NCI-H460 (cell line): ENCODE measurements at regions not wholly inside any gene's neighbourhood (a gene's known extent, or its start where the extent isn't known, plus 50 kb on each side); places are given as distances from the start of the nearest gene placed in this dataset.
"Not testable (repeated sequence)": the region's sequence is repeated elsewhere in the genome, so short reads cannot be mapped to it uniquely, and the experiment has no call there.

ENCODE experiments used
- DNase-seq: peaks from one replicate; pipeline ENCODE4 v3.0.0-alpha.2; 2016; ENCODE audit warnings: low read depth; ENCODE audit errors: extremely low read depth

DNA sequence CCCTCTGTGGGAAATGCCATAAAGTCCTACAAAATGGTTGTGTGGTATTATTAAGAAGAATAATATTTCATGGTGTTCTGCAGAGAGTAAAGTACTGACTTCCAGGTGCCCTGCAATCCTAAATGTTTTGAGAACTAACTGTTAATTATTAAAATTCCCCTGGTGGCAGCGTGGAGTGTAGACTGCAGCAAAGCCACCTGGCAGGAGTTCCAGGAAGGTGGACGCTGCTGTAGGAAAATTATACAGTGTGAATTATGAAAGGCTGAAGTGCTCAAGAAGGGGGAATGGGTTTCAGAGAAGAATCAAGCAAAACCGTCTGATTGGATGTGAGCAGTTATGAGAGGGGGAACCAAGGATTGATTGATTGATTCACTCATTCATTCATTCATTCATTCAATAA, 572.4 kb upstream of the PPP2R3A start:
- no peak for DNase-seq

DNA sequence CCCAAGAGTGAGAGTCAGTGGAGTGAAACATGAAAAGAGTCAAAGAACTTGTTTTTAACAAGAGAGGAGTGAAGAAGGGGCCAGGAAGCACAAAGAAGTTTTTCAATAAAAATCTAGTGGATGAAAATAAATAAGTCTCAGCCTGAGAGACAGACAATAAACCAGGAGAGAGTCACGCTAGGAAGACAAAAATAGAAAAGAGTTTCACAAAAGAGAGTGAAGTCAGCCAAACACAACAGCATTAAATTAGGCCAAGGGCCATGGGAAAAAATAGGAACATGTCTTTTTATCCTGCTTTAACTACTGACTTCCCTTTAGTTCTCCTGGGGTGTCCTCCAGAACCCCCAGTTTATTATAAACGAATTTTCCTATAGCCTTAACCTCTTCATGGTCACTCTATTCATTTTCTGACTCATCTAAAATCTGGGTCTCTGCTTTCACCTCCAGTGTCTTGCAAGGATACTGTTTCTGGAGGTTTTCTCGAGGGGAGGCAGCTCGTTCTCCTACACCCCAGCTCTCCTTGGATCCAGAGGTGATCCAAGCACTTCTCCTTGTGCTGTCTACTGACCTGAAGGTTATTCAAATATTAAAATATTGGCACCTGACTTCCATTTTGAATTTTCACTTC, 571.5 kb upstream of the PPP2R3A start:
- no peak for DNase-seq

DNA sequence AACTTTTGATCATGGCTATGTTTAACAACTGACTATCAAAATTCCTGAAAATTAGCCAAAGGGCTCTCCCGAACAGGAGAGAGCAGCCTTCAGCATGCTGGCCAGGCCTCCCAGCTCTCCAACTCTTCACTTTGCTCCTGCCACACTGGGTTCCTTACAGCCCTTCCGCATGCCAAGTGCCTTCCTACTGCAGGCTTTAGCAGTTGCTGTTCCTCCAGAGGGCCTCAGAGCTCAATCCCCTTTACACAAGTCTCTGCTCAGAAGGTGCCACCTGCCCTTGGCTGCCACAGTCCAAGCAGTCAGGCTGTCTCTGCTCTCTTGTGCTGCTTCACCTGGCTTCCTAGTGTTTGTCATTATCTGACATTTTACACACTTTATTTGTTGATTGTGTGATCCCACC, 553.1 kb upstream of the PPP2R3A start:
- no peak for DNase-seq

DNA sequence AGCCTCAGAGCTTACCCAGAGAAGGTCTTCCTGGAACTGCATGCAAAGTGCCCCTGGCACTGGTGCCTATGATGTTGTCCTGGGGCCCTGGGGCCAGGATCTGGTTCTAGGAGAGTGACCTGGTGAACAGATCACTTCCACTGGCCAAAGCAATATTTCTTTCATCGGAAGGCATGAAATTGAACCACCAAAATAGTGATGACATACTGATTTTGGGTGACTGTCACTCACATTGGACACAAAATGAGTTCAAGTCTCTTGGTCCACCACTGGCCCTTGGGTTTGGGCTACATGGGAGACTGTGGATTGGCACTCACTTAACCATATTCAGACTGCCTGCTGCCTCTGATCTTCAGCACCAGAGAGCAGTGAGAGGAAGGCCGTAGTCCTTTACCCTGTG, 549.3 kb upstream of the PPP2R3A start:
- DNase-seq: no peak

DNA sequence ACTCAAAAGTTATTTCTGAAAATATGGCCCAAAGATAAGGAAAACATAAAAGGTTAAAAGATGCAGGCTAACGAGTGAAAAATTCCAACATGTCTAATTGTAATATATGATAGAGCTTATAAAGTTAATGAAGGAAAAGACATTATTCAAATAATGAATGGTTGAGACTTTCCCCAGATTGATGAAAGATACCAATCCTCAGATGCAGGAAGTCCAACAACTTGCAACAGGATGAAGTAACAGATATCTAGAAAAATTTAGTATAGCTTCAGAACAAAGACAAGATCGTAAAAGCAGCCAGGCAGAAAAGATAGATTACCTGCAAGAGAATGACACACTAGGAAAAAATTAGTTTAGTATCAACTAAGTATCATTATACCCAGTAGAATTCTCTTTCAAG, 546.4 kb upstream of the PPP2R3A start:
- DNase-seq: no peak

DNA sequence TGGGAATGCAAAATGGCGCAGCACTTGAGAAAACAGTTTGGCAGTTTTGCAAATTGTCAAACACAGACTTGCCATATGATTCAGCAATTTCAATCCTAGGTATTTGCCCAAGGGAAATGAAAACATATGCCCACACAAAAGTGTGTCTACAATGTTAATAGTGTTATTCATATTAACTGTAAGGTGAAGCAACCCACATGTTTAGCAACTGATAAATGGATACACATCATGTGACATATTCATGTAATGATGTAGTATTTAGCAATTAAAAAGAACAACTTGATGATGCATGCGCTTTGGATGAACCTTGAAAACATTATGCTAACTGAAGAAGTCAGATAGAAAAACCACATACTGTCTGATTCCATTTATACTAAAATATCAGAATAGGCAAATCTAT, 539.0 kb upstream of the PPP2R3A start:
- no peak for DNase-seq

DNA sequence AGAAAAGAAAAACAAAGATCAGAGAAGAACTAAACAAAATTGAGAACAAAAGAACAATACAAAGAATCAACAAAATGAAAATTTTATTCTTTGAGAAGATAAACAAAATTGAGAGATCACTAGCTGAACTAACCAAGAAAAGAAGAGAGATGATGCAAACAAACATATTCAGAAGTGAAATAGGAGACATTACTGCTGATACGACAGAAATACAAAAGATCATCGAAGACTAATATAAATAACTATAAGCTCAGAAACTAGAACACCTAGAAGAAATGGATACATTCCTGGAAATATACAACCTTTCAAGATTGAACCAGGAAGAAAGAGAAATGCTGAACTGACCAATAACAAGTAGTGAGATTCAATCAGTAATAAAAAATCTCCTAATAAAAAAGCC, 533.1 kb upstream of the PPP2R3A start:
- no peak for DNase-seq

DNA sequence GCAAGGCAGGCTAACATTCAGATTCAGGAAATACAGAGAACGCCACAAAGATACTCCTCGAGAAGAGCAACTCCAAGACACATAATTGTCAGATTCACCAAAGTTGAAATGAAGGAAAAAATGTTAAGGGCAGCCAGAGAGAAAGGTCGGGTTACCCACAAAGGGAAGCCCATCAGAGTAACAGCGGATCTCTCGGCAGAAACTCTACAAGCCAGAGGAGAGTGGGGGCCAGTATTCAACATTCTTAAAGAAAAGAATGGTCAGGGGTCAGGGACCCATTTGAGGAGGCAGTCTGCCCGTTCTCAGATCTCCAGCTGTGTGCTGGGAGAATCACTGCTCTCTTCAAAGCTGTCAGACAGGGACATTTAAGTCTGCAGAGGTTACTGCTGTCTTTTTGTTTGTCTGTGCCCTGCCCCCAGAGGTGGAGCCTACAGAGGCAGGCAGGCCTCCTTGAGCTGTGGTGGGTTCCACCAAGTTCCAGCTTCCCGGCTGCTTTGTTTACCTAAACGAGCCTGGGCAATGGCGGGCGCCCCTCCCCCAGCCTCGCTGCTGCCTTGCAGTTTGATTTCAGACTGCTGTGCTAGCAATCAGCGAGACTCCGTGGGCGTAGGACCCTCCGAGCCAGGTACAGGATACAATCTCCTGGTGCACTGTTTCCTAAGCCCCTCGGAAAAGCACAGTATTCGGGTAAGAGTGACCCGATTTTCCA, 526.5 kb upstream of the PPP2R3A start:
- DNase-seq: not testable (repeated sequence)

DNA sequence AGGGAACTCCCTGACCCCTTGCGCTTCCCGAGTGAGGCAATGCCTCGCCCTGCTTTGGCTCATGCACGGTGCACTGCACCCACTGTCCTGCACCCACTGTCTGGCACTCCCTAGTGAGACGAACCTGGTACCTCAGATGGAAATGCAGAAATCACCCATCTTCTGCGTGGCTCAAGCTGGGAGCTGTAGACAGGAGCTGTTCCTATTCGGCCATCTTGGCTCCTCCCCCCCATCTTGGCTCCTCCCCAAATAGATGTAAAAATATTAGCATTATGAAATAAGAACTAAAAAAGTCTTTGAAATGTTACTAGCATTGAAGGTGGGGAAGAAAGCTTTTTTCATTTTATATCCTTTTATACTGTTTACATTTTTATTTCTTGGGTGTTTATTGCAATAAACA, 525.9 kb upstream of the PPP2R3A start:
- DNase-seq: not testable (repeated sequence)

DNA sequence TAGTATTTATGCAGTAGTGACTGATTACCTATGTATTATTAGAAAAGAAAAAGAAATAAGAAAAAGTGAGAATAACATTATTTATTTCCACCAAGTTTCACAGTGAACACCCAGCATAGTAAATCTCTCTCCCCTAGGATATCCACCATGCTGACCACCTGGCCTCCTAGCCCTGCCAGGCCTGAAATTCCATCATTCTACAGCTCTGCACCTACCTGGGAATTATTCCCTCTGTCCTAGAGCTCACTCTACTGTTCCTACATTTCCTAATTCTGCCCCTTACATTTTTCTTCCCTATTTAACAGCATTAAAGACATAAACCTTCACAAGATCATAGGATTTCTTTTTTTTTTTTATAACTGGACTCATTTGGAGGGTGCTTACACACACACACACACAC, 525.3 kb upstream of the PPP2R3A start:
- no peak for DNase-seq

DNA sequence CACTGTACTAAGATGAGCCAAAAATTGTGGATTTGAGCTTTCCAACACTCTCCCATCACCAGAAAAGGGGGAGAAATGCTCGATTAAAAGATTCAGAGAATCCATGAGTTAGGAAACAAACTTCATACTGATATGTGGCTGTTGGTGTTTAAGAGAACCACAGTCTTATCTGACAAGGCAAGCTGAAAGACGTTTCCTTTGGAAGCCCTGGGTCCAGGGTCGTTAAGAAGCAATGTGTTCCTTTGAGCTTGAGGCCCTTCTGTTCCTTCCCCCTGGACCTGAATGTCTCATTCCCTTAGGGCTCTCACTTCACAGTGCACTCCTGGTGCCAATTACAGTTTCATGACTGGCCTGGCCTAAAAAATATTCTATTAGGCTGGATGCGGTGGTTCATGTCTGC, 524.8 kb upstream of the PPP2R3A start:
- no peak for DNase-seq

DNA sequence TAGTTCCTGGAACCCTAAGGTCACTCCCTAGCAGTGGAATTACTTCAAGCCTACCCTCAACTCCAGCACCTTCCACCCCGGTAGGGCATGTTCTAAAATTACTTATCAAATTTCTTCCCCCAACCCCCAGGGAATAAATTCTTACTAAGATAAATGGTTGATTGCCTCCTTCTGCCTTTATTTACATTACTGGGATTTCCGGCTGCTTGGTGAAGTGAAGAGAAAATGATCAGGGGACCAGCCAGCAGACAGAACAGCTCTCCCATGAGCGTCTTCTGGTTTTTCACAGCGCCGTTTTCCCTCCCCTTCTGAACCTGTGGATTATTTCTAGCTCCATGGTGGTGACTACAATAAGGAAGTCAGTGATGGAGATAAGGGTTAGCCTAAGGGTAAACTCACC, 521.5 kb upstream of the PPP2R3A start:
- DNase-seq: no peak

DNA sequence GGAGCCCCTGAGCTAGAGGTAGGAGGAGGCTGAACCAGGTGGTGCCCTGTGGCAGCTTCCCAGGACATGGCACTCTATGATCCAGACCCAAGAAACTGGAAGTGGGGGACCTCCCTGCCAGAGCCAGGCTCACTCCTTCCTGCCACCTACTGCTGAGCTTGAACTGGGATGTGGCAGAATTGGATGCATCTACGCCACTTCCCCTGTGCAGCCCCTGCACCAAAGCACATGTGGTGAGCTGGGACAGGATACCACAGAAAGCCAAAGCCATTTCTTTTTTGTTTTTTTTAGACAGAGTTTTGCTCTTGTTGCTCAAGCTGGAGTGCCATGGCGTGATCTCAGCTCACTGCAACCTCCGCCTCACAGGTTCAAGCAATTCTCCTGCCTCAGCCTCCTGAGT, 518.0 kb upstream of the PPP2R3A start:
- no peak for DNase-seq

DNA sequence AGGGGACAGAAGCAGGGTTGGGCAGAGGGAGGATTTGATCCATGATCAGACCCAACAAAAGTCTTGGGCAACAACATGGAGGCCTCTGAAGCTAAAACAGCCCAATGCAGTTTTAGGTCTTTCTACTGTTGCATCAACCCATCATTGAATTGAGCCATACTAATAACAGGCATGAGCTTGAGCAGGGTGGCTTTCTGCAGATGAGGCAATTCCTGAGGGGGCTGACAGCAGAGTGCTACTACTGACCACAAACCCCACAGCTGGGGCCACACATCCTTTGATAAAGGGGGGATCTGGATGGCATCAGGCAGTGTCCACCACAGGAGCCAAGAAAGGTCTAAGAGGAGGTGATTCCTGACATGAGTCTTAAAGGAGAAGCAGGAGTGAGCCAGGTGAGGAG, 517.0 kb upstream of the PPP2R3A start:
- no peak for DNase-seq

DNA sequence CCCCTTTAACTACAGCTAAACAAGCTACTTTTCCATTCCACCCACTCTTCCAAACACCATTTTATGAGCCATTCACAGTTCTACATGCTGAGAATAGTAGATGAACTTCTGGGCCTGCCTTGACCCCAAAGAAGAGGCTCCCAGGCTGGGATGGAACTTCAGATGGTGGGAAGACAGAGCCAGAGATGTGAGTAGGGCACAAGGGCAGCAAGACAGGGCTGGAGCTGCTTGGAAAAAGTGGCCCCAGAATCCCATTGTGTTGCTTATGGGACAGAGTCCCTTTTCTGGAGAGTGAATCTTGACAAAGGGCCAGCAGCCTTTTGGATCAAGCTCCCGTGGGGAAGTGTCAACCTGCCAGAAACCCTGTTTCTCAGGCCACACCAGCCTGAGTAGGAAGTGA, 516.5 kb upstream of the PPP2R3A start:
- DNase-seq: no peak

DNA sequence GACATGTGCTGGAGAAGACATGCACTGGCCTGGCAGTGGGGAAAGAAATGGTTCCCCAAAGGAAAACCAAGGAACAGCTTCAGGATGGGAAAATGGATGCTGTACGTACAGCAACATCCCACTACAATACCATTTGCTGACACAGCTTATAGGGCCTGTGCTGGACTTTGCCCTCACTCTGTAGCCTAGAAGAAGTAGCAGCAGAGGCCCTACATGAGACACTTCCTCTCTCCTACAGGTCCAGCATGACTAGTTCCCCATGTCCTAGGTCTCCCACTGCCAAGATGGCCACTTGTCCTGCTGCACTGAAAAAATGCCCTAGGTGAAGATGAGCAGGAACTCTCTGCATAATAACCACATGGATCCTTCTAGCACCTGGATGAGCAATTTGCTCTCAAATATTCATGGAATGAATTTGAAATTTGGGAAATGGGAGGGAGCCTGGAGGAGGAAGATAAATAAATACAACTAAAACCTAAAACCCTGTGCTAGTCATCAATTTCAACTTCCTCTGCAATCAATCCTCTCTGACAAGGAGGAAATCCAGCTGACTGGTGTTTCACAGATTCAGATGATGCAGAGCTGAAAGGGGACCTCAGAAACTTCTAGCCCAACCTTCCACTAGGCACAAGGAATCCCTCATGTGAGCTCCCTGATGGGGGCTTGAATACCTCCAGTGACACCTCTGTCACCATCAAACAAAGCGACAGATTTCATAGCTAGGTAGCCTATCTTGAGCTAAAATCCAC, 514.3 kb upstream of the PPP2R3A start:
- DNase-seq: no peak

DNA sequence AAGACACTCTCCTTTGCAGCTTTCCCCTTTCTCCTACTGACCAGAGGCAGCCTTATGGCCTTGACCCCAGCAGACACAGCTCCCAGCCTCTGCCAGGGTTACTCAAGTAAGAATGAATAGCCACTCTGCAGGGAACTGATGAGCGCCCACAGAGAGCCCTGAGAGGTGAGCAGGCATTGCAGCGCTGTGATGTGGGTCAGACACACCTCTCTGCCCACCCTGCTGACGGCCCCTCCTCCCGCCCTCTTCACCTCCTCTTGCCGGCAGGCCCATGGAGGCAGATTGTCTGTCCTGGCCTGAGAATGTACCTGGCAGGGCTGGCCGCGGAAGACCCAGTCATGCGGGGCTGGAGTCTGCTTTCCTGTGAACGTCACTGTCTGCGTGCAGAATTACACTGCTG, 512.6 kb upstream of the PPP2R3A start:
- DNase-seq: no peak

DNA sequence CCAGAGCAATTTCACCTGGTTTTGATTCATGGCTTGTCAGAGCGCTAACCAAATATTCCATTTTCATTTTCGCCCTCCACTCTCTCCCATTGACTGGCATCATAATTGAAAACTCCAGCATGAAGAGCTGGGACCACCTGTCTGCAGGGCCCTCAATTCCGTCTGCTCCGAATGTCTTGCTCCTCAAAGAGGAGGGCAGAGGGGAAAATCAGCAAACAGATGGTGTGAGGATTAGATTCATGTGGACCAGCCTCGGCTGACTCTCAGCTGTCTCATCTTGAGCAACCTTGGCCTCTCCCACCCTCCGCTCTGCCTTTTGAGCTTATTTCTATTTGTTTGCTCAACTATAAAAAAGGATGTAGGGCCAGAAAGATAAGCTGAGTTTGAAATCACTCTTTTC, 512.2 kb upstream of the PPP2R3A start:
- DNase-seq: no peak

DNA sequence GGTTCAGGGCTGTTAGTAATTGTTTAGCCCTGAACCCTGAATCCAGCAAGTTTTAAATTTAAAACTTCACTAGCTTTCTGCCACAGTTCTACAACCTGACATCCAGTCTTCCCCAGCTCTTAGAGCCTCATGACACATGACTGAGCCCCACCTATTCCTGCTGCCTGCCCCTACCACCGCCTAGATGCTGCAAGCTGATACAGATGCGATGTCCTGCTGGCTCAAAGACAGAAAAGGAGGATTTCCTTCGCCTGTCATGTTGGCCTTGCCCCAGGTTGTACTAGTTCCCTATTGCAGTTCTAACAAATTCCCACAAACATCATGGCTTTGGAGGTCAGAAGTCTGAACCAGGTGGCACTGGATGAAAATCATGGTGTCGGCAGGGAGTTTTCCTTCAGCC, 510.6 kb upstream of the PPP2R3A start:
- DNase-seq: no peak

DNA sequence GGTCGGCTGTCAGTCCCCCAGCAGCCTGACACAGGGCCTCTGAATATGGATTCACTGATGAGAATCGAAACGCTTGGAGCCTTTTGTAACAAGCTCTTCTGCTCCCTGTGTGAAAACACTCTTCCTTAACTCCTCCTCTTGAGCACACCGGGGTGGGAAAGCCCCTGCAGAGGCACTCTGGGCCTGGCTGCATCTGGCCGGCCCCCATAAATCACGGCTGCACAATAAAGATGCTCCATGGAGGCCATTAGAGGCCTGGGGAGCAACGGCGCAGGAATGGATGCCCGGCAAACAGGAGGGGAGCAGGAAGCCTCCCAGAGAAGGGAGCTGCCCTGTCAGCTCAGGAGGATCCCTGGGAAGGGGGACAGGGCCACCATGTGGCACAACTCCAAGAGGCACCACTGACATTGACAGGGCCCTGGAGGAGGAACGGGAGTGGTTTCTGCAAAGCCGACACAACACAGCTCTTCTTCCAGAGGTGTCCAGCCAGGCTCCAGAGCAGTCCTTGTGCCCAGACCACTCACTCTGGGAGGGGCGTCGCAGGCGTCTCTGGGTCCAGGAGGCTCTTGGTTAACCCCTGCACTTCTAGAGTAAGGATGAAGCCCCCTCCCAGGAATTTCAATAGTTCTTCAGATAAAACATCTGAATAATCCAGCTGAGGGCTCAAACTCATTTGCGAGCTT, 509.3 kb upstream of the PPP2R3A start:
- DNase-seq: no peak

DNA sequence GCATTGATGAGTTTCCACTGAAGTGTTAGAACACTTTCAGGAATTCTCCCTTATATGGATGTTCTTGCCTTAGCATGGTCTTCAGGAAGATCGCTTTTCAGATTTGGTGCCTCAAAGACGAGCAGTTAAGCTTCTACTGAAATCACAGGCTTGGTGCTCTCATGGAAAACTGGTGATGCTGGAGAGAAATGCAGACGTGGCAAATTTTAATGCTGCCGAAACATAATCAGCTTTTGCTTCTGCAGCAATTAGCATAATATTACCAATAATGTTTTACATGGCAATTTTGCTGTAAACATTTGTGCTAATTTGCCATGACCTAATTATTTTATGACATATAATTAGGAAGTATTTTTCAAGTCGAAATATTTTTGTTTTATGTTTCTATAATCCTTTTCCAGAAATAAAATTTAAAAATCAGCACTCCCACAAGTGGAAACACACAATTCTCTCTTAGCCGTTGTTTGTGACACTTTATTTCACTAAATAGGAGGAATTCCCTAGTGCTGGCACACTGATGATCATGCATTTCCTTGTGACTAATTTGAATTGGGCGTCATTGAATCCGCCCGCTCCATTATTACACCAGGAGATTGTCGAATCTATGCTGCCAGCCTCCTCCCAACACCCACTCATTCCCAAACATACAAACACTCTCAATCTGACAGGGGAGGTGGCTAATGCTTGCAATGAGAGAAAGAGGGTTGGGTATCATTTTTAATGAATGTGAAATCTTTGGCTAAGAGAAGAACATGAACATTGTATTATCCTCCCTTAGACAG, 506.8 kb upstream of the PPP2R3A start:
- no peak for DNase-seq
